Stromal cell of bone marrow (primary cell): ENCODE measurements at regions not wholly inside any gene's neighbourhood (a gene's known extent, or its start where the extent isn't known, plus 50 kb on each side); places are given as distances from the start of the nearest gene placed in this dataset.

Experiments
- DNase-seq: peaks from one replicate; pipeline ENCODE4 v3.0.0-alpha.2; 2012; ENCODE audit warnings: low read depth

DNA sequence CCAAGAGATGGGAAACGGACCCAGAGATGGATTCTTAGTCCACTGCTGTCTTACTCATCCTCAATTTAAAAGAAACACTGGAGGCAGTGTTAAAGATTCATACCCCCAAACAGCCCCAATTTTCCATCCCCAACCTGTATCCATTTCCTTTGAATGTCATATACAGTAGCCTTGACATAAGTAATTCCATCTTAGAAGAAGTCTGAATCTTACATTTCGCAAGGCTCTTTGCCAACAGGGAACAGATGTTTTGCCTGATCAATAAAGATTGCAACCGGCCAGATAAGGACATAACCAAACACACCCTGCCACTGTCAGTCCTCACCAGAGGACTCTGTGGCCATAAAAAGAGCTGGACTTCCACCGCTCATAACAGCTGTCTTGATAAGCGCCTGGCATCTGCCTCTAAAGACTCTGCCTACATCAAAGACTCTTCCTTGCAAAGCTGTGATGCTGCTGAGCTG lies 59.0 kb upstream of the MED9 start:
- DNase-seq: no peak

GRCh38 chr17:17419166-17419565 lies 57.6 kb upstream of the MED9 start:
- DNase-seq: no peak

GRCh38 chr17:17419631-17420030 lies 57.2 kb upstream of the MED9 start:
- DNase-seq: no peak

- DNase-seq: no peak
These were observed 56.7 kb upstream of the MED9 start for GRCh38 chr17:17420082-17420481.

DNA sequence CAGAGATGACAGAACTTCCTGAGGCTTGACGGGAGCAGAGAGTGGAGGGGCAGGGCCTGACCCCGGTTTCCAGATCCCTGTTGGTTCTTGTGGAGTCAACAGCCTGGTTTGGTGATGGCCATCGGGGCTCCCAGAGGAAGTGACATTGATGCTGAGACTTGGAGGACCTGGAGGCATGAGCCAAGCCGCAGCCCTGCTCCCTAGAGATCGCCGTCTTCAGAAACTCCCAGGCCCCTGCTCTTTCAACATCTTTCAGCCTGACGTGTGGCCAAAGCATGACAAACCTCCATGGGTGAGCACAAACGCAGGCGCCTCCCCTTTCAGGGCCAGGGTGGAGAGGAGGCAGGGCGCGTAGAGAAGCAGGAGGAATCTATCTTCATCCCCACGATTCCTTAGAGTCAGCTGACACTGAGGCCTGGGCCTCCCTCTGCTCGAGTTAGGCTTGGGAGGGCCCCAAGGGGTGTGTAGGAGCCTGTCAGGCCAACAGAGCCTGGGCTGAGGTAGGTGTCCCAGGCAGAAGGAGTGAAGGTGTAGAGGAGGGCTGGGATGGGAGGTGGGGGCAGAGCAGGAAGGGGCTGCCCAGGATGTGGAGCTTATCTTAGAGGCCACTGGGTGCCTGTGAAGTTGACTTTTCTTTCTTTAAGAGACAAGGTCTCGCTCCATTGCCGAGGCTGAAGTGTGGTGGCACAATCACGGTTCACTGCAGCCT lies 56.1 kb upstream of the MED9 start:
- peak; percentile 97 for DNase-seq

GRCh38 chr17:17421346-17422216 lies 55.2 kb upstream of the MED9 start:
- no peak for DNase-seq

- no peak for DNase-seq
These were observed 54.6 kb upstream of the MED9 start for GRCh38 chr17:17422217-17422610.

DNA sequence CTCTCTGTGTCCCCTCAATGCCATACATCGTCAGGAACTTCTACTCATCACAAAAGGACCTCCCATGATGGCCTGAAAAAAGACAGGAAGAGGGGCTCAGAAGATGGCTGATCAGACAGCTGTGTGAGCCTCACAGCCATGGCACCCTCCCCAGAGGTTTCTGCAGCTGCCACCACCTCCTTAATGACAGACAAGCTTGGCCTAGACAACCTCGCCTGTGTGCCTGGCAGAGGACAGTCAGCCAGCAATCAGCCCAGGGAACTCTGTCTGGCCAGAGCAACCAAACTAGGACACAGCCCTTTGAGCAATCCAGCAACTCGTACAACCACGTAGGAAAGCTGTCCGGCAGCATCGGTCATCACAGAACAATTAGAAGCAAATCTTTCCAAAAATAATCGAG lies 54.2 kb upstream of the MED9 start:
- DNase-seq: no peak

DNA sequence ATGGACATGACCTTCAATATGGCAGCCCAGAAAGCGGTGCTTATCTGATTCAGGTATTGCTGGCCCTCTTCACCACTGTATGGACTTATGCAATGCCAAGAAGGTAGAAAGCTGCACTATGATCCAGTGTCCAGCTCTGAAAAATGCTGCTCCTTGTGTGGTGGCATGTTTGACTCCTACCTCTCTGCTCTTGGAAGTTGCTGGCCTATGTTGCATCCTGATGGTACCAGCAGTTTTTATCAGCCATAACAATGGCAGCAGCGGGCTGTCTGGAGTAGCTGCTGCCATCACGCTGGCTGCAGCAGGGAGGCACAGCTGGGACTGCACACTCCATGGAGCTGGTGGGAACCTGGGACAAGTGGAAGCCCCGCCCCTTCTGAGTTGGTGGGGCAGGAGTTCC lies 53.1 kb upstream of the MED9 start:
- no peak for DNase-seq

- no peak for DNase-seq
These were observed 52.2 kb upstream of the MED9 start for GRCh38 chr17:17424552-17424951.

DNA sequence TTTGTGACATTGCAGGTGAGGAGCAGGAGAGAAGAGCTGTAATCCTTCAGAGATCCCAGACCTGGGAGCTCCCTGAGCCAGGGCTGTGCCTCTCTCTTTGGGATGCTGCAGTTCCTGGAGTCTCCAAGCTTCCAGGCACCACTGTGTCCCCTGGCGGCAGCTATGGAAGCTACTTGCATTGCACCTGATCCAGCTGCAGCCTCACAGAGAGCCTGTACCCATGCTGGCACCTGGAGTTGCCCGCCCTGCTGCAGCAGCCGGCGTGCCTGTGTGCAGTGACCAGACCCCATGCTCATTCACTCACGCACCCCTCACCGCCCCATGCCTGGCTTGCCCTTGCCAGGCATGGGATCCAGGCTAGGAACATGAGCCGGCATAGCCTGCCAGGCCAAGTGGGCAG lies 51.8 kb upstream of the MED9 start:
- no peak for DNase-seq

DNA sequence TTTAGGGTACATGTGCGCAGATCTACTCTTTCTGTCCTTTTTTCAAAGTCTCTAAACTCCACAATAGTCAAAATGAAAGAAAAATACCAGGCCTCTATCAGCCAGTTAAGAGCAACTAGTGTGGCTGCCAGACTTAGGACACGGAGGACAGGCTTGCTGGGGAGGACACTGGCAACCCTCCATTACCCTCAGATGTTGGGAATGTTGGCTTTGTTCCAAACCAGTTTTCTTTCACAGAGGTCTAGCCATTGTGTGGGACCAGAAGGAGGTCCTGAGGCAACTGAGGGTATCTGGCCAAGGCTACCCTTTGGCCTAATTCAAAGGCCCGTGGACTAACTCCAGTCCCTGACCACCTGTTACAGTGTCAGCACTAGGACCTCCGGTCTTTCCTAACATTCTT lies 51.2 kb upstream of the MED9 start:
- DNase-seq: no peak

DNA sequence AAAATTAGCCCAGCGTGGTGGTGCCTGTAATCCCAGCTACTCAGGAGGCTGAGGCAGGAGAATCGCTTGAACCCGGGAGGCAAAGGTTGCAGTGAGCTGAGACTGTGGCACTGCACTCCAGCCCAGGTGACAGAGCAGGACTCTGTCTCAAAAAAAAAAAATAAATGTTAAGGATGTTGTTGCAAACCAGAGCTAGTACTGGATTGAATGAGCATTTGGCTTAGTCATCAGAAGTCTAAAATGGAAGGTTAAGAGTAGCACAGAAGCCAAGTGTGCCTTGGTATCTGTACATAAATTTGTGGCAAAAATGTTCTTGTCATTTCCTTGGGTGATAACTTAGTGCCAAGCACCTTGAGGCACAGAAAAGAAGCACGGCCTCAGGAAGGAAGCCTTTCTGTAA lies 50.6 kb upstream of the MED9 start:
- DNase-seq: no peak
